GM23248 (cell line): ENCODE measurements at regions not wholly inside any gene's neighbourhood (a gene's known extent, or its start where the extent isn't known, plus 50 kb on each side); places are given as distances from the start of the nearest gene placed in this dataset.

ENCODE experiments used
- DNase-seq: peaks from one replicate; pipeline ENCODE4 v3.0.0-alpha.2; 2015
- H2AFZ ChIP-seq: fragments of 200-600 bp; sonication (generic); 2 replicates; pipeline ENCODE4 v1.6.1; 2016; ENCODE audit warnings: antibody characterized with exemption
- H3F3A ChIP-seq: fragments of 200-600 bp; sonication (generic); 2 replicates; pipeline ENCODE4 v1.6.1; 2016; ENCODE audit warnings: mild to moderate bottlenecking, antibody characterized with exemption, mixed run types; ENCODE audit not compliant: insufficient read depth
- H3K27ac ChIP-seq: fragments of 200-600 bp; sonication (generic); 2 replicates; pipeline ENCODE4 v1.5.1; 2016; ENCODE audit warnings: mild to moderate bottlenecking
- H3K27me3 ChIP-seq: fragments of 200-600 bp; sonication (generic); replicated peaks from 2 replicates; pipeline ENCODE4 v1.6.1; 2016; ENCODE audit warnings: mild to moderate bottlenecking; ENCODE audit not compliant: insufficient read depth
- H3K36me3 ChIP-seq: fragments of 200-600 bp; sonication (generic); 2 replicates; pipeline ENCODE4 v1.6.1; 2016; ENCODE audit warnings: low read depth, mild to moderate bottlenecking
- H3K4me1 ChIP-seq: fragments of 200-600 bp; sonication (generic); 2 replicates; pipeline ENCODE4 v1.6.1; 2016; ENCODE audit warnings: mild to moderate bottlenecking; ENCODE audit not compliant: insufficient read depth
- H3K4me2 ChIP-seq: fragments of 200-600 bp; sonication (generic); one replicate; pipeline ENCODE4 v1.6.1; 2016; ENCODE audit warnings: mild to moderate bottlenecking; ENCODE audit not compliant: unreplicated experiment
- H3K4me3 ChIP-seq: fragments of 200-600 bp; sonication (generic); 2 replicates; pipeline ENCODE4 v1.5.1; 2016; ENCODE audit warnings: mild to moderate bottlenecking
- H3K79me2 ChIP-seq: fragments of 200-600 bp; sonication (generic); 2 replicates; pipeline ENCODE4 v1.6.1; 2016; ENCODE audit warnings: mild to moderate bottlenecking; ENCODE audit not compliant: insufficient read depth
- H3K9ac ChIP-seq: fragments of 200-600 bp; sonication (generic); 2 replicates; pipeline ENCODE4 v1.6.1; 2016; ENCODE audit warnings: mild to moderate bottlenecking
- H3K9me2 ChIP-seq: fragments of 200-600 bp; sonication (generic); 2 replicates; pipeline ENCODE4 v1.6.1; 2016; ENCODE audit warnings: mixed run types, mild to moderate bottlenecking, moderate library complexity; ENCODE audit not compliant: insufficient read depth
- H3K9me3 ChIP-seq: fragments of 200-600 bp; sonication (generic); one replicate; pipeline ENCODE4 v1.6.1; 2017; ENCODE audit warnings: low read depth
- H4K20me1 ChIP-seq: fragments of 200-600 bp; sonication (generic); 2 replicates; pipeline ENCODE4 v1.6.0; 2016; ENCODE audit not compliant: insufficient read depth
- EZH2 ChIP-seq: fragments of 200-600 bp; sonication (generic); IDR thresholded peaks from 2 replicates; pipeline ENCODE4 v1.6.1; 2018; ENCODE audit warnings: antibody characterized with exemption, mild to moderate bottlenecking; ENCODE audit not compliant: insufficient read depth, poor library complexity, severe bottlenecking
- EZH2phosphoT487 ChIP-seq: fragments of 200-600 bp; sonication (generic); IDR thresholded peaks from 2 replicates; pipeline ENCODE4 v1.6.1; 2018; ENCODE audit warnings: antibody characterized with exemption, moderate library complexity, mild to moderate bottlenecking, low read depth; ENCODE audit not compliant: insufficient read depth
- WGBS, 2 experiments: methylation state at CpG; one replicate each; pipeline ENCODE4 v1.1.6; 2015 to 2017; ENCODE audit warnings: low lambda C conversion rate in 2 of 2, low coverage in 1 of 2; ENCODE audit errors: missing lambda C conversion rate in 2 of 2; 5-methylcytosine and 5-hydroxymethylcytosine counted together
- in situ Hi-C: fragments of 300-500 bp; cut with MboI; formaldehyde crosslinking; loops from 2 replicates; pipeline ENCODE4 v1.15.0; 2020

GRCh38 chr3:148600902-148601765 is 96.6 kb upstream of the AGTR1 start:
- no peak overlapping the region for H3K27ac ChIP-seq

DNA sequence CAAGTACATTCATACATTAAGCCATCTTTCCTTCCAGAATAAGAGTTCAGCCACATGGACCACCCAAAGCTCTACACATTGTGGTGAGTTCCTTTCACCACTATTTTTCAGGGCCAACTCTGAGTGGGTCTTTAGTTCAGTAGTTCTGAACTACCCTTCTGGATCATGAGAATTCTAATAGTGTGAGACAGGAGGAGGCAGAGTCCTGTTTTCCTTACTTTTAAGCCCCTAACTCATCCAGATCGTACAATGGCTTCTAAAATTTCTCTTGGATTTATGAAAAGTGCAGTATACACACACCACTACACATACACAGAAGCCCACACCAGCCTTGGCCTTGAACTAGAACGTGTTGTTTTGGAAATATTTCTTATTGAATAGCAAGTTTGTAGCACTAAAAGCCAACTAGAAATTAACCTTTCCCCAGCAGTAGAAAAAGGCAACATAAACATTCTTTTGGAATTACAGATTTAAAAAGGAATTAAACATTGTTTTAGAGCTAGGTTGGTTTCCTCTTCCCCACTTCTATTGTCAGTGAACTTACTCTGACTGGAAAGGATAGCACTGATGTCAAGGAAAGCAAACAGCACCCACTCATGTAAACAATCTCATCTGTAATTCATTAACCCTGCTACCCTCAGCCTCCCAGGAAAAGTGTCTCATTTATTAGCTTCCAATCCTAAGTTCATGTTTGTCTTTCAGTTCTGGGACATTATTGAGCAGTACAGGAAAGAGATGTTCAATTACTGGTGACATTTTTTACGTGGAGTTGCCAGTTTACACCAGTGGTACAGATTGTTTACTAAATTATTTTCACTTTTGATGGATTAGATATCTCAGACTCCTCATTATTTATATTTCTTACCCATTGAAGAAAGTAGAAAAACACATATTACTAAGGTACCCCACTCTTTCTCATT is 95.7 kb upstream of the AGTR1 start:
- Histone ChIP-seq H3F3A (no peaks in the 10 kb centered on the region), H3K9me2 (no peaks in the 10 kb centered on the region), H3K27me3 (no peaks in the 10 kb centered on the region), H3K4me3 (no peak overlapping the region), H3K27ac (peak overlapping the region; percentile 3; the same call in 1 of the 2 replicates), H3K79me2 (no peaks in the 10 kb centered on the region), H3K9ac (no peak overlapping the region), H2AFZ (peak overlapping the region; percentile 48), H3K4me1 (peaks cover 16% of the 10 kb centered on the region), H4K20me1 (no peaks in the 10 kb centered on the region), H3K4me2 (no peak overlapping the region), H3K36me3 (no peaks in the 10 kb centered on the region), H3K9me3 (no peaks in the 10 kb centered on the region)
- no peak for TF ChIP-seq EZH2phosphoT487
- TF ChIP-seq EZH2, result no peak
- 41 to 47% methylated on average over 3 of the region's 3 CpGs for WGBS, 2 experiments
- peak; percentile 58 for DNase-seq
- in situ Hi-C loops, result no loop called here

More at GRCh38 chr3:148600902-148601765, 96.6 kb upstream of the AGTR1 start:
- Histone ChIP-seq H3K36me3 (no peaks in the 10 kb centered on the region), H3K9me2 (no peaks in the 10 kb centered on the region), H4K20me1 (no peaks in the 10 kb centered on the region), H2AFZ (no peak overlapping the region), H3F3A (no peaks in the 10 kb centered on the region), H3K79me2 (no peaks in the 10 kb centered on the region), H3K9ac (no peak overlapping the region), H3K4me1 (peaks cover 16% of the 10 kb centered on the region), H3K4me2 (no peak overlapping the region), H3K4me3 (no peak overlapping the region), H3K27me3 (no peaks in the 10 kb centered on the region), H3K9me3 (no peaks in the 10 kb centered on the region)
- 79 to 86% methylated on average over 4 of the region's 4 CpGs for WGBS, 2 experiments
- DNase-seq, result no peak
- in situ Hi-C loops, result no loop called here
- TF ChIP-seq EZH2phosphoT487 (no peak), EZH2 (no peak)

DNA sequence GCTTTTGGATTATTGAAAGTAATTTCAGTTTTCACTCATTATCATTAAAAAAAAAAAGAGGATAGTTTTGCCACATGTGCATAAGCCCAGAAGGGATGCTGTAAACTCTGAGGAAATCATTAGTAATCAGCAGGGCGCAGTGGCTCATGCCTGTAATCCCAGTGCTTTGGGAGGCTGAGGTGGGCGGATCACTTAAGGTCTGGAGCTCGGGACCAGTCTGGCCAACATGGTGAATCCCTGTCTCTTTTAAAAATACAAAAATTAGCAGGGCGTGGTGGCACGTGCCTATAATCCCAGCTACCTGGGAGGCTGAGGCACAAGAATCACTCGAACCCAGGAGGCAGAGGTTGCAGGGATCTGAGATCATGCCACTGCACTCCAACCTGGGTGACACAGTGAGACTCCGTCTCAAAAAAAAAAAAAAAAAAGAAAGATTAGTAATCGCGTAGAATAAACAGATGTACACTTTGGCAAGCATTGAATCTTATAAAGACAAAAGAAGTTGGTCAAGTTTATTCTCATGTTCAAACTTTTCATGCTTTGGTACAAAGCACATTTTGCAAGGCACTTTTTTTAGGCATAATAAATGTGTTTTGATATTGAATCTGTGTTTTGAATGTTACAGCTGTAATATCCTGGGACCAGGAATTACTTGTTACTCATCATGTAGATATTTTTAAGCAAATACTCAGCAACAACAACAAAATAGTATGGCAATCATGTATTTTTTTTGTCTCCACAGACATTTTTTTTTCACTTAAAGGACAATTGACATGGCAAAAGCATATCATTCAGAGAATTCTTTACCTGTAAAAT is 93.2 kb upstream of the AGTR1 start:
- 2% methylated on average over 9 of the region's 9 CpGs for WGBS, 2 experiments
- H3K9me2 ChIP-seq, result no peaks in the 10 kb centered on the region
- no peaks in the 10 kb centered on the region for H3K27me3 ChIP-seq
- no peaks in the 10 kb centered on the region for H4K20me1 ChIP-seq
- peak overlapping the region; percentile 77 for H2AFZ ChIP-seq
- no peaks in the 10 kb centered on the region for H3K79me2 ChIP-seq
- H3K4me2 ChIP-seq, result peak overlapping the region; percentile 72
- peak overlapping the region; percentile 71 for H3K9ac ChIP-seq
- in situ Hi-C loops, result no loop called here
- no peaks in the 10 kb centered on the region for H3F3A ChIP-seq
- H3K9me3 ChIP-seq, result no peaks in the 10 kb centered on the region
- peak overlapping the region; percentile 64 for H3K4me3 ChIP-seq
- peaks cover 16% of the 10 kb centered on the region for H3K4me1 ChIP-seq
- peak overlapping the region; percentile 72 for H3K27ac ChIP-seq
- H3K36me3 ChIP-seq, result no peaks in the 10 kb centered on the region
- DNase-seq, result peak; percentile 80
- TF ChIP-seq EZH2phosphoT487 (no peak), EZH2 (no peak)

- in situ Hi-C loops, result no loop called here
- no peaks in the 10 kb centered on the region for H3F3A ChIP-seq
- no peaks in the 10 kb centered on the region for H3K9me2 ChIP-seq
- DNase-seq, result no peak
- H3K9me3 ChIP-seq, result no peaks in the 10 kb centered on the region
- H3K36me3 ChIP-seq, result no peaks in the 10 kb centered on the region
- no peak overlapping the region for H3K9ac ChIP-seq
- H3K4me3 ChIP-seq, result no peak overlapping the region
- no peaks in the 10 kb centered on the region for H3K79me2 ChIP-seq
- peaks cover 16% of the 10 kb centered on the region for H3K4me1 ChIP-seq
- H3K27ac ChIP-seq, result no peak overlapping the region
- no peaks in the 10 kb centered on the region for H4K20me1 ChIP-seq
- H3K4me2 ChIP-seq, result no peak overlapping the region
- no peaks in the 10 kb centered on the region for H3K27me3 ChIP-seq
- TF ChIP-seq EZH2phosphoT487 (no peak), EZH2 (no peak)
- H2AFZ ChIP-seq, result no peak overlapping the region
These were observed 92.2 kb upstream of the AGTR1 start for GRCh38 chr3:148605521-148605920.
